ENCODE measurements at regions not wholly inside any gene's neighbourhood (a gene's known extent, or its start where the extent isn't known, plus 50 kb on each side); places are given as distances from the start of the nearest gene placed in this dataset.
A peak's percentile ranks its signal among the peaks of the same experiment; 100 is the strongest.

DNA sequence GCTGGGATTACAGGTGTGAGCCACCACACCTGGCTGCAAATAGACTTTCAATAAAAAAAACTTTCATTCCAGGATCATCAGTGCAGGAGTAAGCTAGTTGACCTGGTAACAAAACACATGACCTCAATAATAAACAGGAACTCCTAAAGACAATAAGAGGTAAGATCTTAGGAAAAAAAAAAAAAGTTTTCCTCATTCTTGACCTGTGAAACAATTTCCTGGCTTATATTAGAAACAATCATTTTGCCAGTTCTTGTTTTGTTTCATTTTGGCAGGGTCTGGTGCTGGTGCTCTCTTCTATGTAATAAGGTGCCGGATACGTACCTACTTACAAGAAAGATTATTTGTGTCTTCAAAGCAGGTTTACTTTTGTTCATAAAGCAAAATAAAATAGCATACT is 90.6 kb upstream of the AMN1 start:
- TF ChIP-seq SMC3 (IDR thresholded peaks at IDR 0.05), result no peak
- TF ChIP-seq FOSB (CRISPR knock-in tag; IDR thresholded peaks at IDR 0.05), result no peak
- TF ChIP-seq, protein P1, sequence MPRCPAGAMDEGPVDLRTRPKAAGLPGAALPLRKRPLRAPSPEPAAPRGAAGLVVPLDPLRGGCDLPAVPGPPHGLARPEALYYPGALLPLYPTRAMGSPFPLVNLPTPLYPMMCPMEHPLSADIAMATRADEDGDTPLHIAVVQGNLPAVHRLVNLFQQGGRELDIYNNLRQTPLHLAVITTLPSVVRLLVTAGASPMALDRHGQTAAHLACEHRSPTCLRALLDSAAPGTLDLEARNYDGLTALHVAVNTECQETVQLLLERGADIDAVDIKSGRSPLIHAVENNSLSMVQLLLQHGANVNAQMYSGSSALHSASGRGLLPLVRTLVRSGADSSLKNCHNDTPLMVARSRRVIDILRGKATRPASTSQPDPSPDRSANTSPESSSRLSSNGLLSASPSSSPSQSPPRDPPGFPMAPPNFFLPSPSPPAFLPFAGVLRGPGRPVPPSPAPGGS (IDR thresholded peaks at IDR 0.05), result no peak
- TF ChIP-seq RNF2 (IDR thresholded peaks at IDR 0.05; ENCODE audit: borderline replicate concordance, low read depth), result no peak
- TF ChIP-seq RFX5 (IDR thresholded peaks at IDR 0.05), result no peak
- no peak overlapping the region for H3K4me3 ChIP-seq
- DNase-seq (ENCODE audit: low read depth in 1 of 2, low spot score in 1 of 2) (peak in 1 of 2 experiments; percentile 37), ATAC-seq (peak in 1 of 2 experiments; percentile 19; a peak in 1 of 6 replicates), FAIRE-seq (no peak)
- H3K27ac ChIP-seq, result no peak overlapping the region
- H3K4me2 ChIP-seq, result 0 out of 3 replicates have a peak overlapping the region, but pooled peaks have one; percentile 13
- ChIA-PET CTCF (no interaction called here), POLR2A (no interaction called here)
- no peaks in the 10 kb centered on the region; the same call in 2 of the 3 replicates for H3K4me1 ChIP-seq
- H3K9me3 ChIP-seq, result no peaks in the 10 kb centered on the region
- whole genome bisulfite sequencing (ENCODE audit: missing lambda C conversion rate), result 86% methylated on average over 2 of the region's 2 CpGs

DNA sequence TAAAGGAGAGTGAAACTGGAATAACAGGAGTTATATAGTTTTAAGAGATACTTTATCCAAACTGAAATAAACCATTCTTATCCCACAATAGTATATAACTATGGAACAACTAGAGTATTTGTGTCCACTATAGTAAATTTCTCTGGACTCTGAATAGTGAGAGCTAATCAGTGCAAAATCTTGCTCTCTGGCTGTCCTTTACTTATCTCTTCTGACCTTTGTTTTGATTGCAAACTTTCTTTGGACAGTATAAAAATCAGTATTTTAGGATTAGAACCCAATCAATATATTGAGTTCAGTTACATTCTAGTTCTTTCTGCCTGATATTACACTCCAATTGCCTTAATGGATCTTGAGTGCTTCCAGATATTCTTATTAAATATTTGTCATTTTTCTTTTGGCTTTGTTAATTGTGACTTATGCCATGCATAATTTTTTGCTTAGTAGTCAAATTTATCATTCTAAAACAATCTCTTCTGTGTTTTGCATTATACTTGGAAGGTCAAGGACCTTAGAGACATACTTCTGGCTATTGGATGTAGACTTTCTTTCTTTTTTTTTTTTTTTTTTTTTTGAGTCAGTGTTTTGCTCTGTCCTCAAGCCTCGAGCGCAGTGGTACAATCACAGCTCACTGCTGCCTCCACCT is 89.9 kb upstream of the AMN1 start:
- Histone ChIP-seq H3K4me3 (no peak overlapping the region), H3K9me3 (no peaks in the 10 kb centered on the region), H3K4me2 (no peak overlapping the region), H3K4me1 (no peaks in the 10 kb centered on the region; the same call in 2 of the 3 replicates), H3K27ac (no peak overlapping the region)
- TF ChIP-seq HDAC2 (IDR thresholded peaks at IDR 0.05) (no peak), MAFK (IDR thresholded peaks at IDR 0.05; ENCODE audit: partially characterized antibody) (peak; percentile 84)
- TF ChIP-seq, protein P2, sequence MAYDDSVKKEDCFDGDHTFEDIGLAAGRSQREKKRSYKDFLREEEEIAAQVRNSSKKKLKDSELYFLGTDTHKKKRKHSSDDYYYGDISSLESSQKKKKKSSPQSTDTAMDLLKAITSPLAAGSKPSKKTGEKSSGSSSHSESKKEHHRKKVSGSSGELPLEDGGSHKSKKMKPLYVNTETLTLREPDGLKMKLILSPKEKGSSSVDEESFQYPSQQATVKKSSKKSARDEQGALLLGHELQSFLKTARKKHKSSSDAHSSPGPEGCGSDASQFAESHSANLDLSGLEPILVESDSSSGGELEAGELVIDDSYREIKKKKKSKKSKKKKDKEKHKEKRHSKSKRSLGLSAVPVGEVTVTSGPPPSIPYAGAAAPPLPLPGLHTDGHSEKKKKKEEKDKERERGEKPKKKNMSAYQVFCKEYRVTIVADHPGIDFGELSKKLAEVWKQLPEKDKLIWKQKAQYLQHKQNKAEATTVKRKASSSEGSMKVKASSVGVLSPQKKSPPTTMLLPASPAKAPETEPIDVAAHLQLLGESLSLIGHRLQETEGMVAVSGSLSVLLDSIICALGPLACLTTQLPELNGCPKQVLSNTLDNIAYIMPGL (CRISPR knock-in tag; IDR thresholded peaks at IDR 0.05; ENCODE audit: borderline replicate concordance), result no peak
- CTCF ChIA-PET, result no interaction called here
- FAIRE-seq (no peak), DNase-seq (ENCODE audit: low read depth in 1 of 2, low spot score in 1 of 2) (no peak), ATAC-seq (no peak)
- 34% methylated on average over 2 of the region's 2 CpGs for WGBS (ENCODE audit: missing lambda C conversion rate)
- POLR2A ChIA-PET, result no interaction called here

DNA sequence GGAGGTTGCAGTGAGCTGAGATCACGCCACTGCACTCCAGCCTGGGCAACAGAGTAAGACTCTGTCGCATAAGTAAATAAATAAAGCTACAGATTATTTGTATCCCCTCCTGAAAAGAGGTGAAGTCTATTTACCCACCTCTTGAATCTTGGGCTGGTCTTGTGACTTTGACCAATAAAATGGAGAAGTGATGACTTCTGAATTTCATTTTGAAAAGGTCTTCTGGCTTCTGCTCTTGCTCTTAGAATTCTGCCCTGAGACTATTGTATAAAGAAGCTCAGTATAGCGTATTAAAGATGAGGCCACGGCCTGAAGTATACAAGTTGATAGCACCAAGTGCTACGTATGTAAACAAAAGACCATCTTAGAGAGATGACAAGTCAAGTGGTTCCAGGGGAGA is 88.3 kb upstream of the AMN1 start:
- no peak for FAIRE-seq
- 36% methylated on average over 5 of the region's 5 CpGs for WGBS (ENCODE audit: missing lambda C conversion rate)
- ATAC-seq, result no peak
- Histone ChIP-seq H3K4me2 (no peak overlapping the region), H3K9me3 (no peaks in the 10 kb centered on the region), H3K27ac (no peak overlapping the region), H3K4me1 (no peaks in the 10 kb centered on the region; the same call in 2 of the 3 replicates), H3K4me3 (no peak overlapping the region)
- no peak for TF ChIP-seq FOSB (CRISPR knock-in tag; IDR thresholded peaks at IDR 0.05)
- no peak for TF ChIP-seq CEBPB (IDR thresholded peaks at IDR 0.05)
- no peak for TF ChIP-seq JUNB (IDR thresholded peaks at IDR 0.05)
- no peak for TF ChIP-seq EP300 (IDR thresholded peaks at IDR 0.05)
- TF ChIP-seq NR3C1 (IDR thresholded peaks at IDR 0.05), result no peak
- TF ChIP-seq SMC3 (IDR thresholded peaks at IDR 0.05), result no peak
- no peak for TF ChIP-seq HEYL (CRISPR knock-in tag; IDR thresholded peaks at IDR 0.05)
- TF ChIP-seq HDAC2 (IDR thresholded peaks at IDR 0.05), result no peak
- CTCF ChIA-PET, result no interaction called here
- POLR2A ChIA-PET, result no interaction called here
- DNase-seq (ENCODE audit: low read depth in 1 of 2, low spot score in 1 of 2), result no peak

DNA sequence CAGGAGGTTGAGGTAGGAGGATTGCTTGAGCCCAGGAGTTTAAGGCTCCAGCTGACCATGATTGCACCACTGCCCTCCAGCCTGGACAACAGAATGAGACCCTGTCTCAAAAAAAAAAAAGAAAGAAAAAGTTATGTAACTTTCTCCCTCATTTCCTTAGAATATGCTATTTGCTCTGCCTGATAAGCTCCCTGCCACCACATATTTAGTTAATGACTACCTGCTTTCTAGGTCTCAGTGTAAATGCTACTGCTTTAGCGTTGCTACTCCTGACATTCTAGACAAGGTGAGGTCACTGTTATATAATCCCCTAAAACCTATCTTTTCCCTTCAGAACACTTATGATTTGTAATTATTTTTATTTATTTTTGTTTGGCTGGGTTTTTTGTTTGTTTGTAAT is 86.3 kb upstream of the AMN1 start:
- Histone ChIP-seq H3K4me2 (no peak overlapping the region), H3K9me3 (no peaks in the 10 kb centered on the region), H3K27ac (no peak overlapping the region), H3K4me1 (peaks cover 5% of the 10 kb centered on the region; the same call in 2 of the 3 replicates), H3K4me3 (no peak overlapping the region)
- DNase-seq (ENCODE audit: low read depth in 1 of 2, low spot score in 1 of 2) (no peak), ATAC-seq (no peak), FAIRE-seq (no peak)
- 68% methylated on average over 1 of the region's 1 CpG for WGBS (ENCODE audit: missing lambda C conversion rate)
- CTCF ChIA-PET, result interaction anchor here (0.8 to 0.9 kb wide), 2 partner anchors 8 to 25 kb away, joined by 3 read pairs; no protein-coding TSS in a partner anchor
- POLR2A ChIA-PET, result no interaction called here
- TF ChIP-seq JUNB (IDR thresholded peaks at IDR 0.05) (no peak), RCOR1 (IDR thresholded peaks at IDR 0.05; ENCODE audit: low read depth, low read length) (no peak), ZFP36 (IDR thresholded peaks at IDR 0.05; ENCODE audit: borderline replicate concordance, partially characterized antibody) (no peak), TP53 (CRISPR knock-in tag; IDR thresholded peaks at IDR 0.05) (no peak), RFX5 (IDR thresholded peaks at IDR 0.05) (no peak), EP300 (IDR thresholded peaks at IDR 0.05) (no peak), POLR2AphosphoS2 (conservative IDR thresholded peaks at IDR 0.05; ENCODE audit: low read length) (no peak), NR3C1 (IDR thresholded peaks at IDR 0.05) (no peak), NPAS2 (CRISPR knock-in tag; IDR thresholded peaks at IDR 0.05; ENCODE audit: borderline replicate concordance) (no peak), TFCP2L1 (CRISPR knock-in tag; IDR thresholded peaks at IDR 0.05) (no peak), HEYL (CRISPR knock-in tag; IDR thresholded peaks at IDR 0.05) (no peak), JUN (IDR thresholded peaks at IDR 0.05) (no peak), EHF (CRISPR knock-in tag; IDR thresholded peaks at IDR 0.05) (no peak), CHD2 (IDR thresholded peaks at IDR 0.05; ENCODE audit: low read length, partially characterized antibody) (no peak), RARB (CRISPR knock-in tag; IDR thresholded peaks at IDR 0.05) (no peak)
- TF ChIP-seq, protein P3, sequence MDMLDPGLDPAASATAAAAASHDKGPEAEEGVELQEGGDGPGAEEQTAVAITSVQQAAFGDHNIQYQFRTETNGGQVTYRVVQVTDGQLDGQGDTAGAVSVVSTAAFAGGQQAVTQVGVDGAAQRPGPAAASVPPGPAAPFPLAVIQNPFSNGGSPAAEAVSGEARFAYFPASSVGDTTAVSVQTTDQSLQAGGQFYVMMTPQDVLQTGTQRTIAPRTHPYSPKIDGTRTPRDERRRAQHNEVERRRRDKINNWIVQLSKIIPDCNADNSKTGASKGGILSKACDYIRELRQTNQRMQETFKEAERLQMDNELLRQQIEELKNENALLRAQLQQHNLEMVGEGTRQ (IDR thresholded peaks at IDR 0.05), result no peak
